HG02798 (cell line): ENCODE measurements at regions not wholly inside any gene's neighbourhood (a gene's known extent, or its start where the extent isn't known, plus 50 kb on each side); places are given as distances from the start of the nearest gene placed in this dataset.

Source experiments
- ATAC-seq: cut with Tn5 transposase; IDR thresholded peaks from one replicate; pipeline ENCODE4 v1.9.1; 2021; ENCODE audit warnings: mild to moderate bottlenecking; ENCODE audit not compliant: unreplicated experiment, poor library complexity

- no peak for ATAC-seq
Observed at GRCh38 chr2:8148260-8149006, 533.4 kb upstream of the ID2 start.

DNA sequence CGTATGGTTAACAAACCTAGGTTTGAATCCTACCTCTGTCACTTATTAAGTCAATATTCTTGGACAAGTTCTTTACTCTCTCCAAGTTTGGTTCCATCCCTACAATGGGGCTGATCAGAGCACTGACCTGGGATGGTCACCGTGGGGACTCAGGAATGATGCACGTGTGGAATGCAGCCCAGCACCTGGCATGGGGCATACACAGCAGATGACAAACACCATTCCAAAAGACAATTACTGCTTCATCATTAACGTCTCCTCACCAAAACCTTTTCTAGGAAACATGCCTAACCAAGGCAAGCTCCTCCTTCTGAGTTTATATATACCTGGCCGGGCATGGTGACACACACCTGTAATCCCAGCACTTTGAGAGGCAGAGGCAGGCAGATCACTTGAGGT, 532.9 kb upstream of the ID2 start:
- no peak for ATAC-seq

GRCh38 chr2:8149985-8150539, 531.8 kb upstream of the ID2 start:
- ATAC-seq, result no peak

- ATAC-seq, result no peak
Observed at GRCh38 chr2:8151888-8152287, 530.0 kb upstream of the ID2 start.

- peak; percentile 84 for ATAC-seq
Observed at GRCh38 chr2:8152392-8153257, 529.2 kb upstream of the ID2 start.

DNA sequence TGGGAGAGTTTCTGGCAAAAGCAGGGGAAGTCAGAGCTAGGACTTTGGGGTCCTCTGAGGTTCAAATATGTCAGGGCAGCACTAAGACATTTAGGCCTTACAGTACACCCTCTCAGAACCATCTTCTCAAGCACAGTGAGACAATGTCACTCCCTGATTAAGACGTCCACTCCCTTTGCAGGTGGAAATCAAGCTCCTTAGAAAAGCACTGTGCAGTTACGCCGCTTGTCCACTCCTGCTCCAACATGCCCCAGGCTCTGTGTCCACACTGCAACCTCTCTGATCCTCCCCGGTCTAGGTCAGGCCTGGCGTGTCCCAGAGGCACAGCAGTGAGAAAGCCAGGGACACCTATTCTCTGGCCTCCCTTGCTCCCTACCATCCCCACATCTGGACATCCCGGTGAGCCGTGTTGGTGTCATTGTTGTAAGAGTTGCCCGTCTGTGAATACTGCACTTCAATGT, 528.6 kb upstream of the ID2 start:
- no peak for ATAC-seq

DNA sequence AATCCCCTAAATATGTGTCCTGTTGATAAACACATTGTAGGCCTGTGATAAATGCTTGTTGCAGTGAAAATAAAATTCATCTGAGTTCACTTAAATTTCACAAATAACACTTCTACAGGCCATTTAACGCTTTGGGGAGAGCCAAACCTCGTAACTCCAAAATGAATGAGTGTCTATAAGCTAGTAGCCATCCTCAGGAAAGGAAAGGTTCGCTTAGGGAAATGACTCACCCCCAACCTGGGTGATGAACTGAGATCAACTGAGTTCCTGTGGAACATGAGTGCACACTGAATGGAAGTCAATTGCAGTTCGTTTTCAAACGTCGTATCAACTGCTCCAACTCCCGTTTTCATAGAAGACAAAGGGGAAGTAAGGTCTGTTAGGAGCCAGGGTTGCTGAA, 527.6 kb upstream of the ID2 start:
- no peak for ATAC-seq

- ATAC-seq, result no peak
Observed at GRCh38 chr2:8154936-8155335, 526.9 kb upstream of the ID2 start.

DNA sequence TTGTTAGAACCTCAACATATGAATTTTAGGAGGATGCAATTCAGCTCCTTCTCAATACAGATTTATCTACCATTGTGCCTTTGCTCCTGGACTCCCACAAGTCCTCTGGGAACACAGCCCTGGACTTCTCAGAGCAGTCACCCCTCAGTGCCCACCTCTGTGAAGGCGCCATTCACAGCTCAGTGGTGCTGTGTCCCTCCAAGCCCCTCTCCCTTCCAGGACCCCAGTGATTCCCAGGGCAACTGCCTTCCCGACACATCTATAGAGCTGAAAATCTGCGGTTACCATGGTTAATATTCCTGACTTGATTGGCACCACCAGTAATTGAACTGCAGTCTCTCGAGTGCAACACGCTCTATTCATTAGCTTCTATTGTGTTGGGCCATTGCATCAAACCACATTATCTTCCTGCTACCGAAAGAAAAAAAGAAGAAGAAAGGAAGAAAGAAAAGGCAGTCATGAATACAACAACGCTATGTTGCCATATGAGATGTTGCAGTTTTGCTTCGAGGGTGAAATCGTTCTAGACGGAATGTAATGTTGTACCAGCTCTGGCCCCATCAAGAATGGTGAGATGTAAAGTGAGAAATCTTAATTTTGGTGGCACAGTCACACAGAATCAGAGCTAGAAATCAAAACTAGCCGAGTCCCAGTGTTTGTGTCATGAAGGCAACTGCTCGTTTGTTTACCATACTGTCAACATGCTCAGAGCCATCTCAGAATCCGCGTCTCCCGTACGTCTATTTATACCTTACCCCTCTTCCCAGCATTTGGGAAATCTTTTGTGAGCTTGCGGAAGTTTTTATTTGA, 524.0 kb upstream of the ID2 start:
- ATAC-seq, result no peak

- ATAC-seq, result no peak
Observed at GRCh38 chr2:8158711-8159110, 523.1 kb upstream of the ID2 start.

DNA sequence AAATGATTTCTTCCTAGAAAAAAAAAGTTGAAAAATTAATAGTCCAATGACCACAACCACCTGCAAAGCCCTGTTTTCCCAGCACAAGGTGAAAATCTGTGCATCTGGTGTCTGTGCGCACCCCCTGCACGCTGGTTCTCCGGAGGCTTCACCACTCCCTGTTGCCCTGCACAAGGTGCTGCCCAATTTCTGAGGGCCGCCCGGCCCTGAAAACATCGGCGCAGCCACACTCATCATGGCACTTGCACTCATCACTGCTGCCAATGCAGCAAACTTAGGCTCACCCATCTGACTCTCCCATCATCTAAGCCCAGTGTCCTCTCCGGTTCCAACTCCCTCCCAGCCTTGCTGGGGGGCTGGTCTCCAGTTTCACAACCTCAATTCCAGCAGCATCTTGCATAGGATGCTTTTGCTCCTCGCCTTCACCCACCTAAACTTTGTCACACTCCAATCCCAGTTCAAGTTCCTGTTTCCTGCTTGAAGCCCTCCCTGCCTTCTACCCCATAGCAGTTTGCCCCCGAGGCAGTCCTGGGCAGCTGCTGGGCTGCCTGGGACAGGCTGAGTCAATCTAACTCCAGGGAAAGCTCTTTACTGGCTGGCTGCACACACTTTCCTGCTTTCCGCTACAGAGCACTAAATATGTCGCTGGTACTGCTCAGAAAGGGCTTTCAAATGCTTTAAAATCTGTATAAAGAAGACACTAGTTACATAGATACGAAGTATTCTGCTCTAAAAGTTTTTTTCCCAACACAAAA, 522.5 kb upstream of the ID2 start:
- ATAC-seq, result no peak

- no peak for ATAC-seq
Observed at GRCh38 chr2:8159966-8160603, 521.8 kb upstream of the ID2 start.

- ATAC-seq, result no peak
Observed at GRCh38 chr2:8160959-8161358, 520.9 kb upstream of the ID2 start.

GRCh38 chr2:8162552-8162951, 519.3 kb upstream of the ID2 start:
- ATAC-seq, result no peak

DNA sequence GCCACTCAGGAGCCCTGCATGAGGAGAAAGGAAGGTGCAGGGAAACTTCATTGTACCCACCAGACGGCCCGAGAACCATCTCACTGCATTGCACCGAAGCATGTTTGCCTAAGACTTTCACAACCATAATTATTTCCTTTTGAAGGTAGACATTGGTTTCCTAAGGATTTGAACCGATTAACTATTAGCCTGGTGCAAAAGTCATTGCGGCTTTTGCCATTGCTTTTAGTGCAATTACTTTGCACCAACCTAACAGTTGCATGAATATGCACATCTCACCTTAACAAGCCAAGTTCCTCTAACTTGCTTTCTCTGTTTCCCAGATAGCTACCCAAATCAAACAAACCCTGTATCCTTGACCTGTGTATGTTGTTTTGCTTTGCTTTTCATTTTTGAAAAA, 516.3 kb upstream of the ID2 start:
- ATAC-seq, result no peak

GRCh38 chr2:8168022-8168717, 513.7 kb upstream of the ID2 start:
- ATAC-seq, result no peak

GRCh38 chr2:8168876-8169424, 512.9 kb upstream of the ID2 start:
- ATAC-seq, result no peak

DNA sequence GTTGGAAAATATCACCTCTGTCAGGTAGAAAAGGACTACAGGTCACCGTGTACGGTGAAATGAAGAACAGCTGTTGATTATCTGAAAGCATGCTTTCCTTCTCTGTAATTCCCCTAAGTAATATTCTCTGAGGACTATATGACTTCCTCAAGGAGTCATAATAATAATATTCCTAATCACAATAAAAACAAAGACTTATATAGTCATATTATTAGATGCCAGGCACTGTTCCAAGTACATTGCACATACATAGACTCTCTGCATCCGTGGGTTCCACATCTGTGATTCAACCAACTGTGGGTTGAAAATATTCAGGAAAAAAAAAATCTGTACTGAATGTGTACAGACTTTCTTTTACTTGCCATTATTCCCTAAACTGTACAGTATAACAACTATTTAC, 512.4 kb upstream of the ID2 start:
- ATAC-seq, result no peak
